Esophagus (tissue), 2 donors: ENCODE measurements at regions not wholly inside any gene's neighbourhood (a gene's known extent, or its start where the extent isn't known, plus 50 kb on each side); places are given as distances from the start of the nearest gene placed in this dataset.

Experiments
- H3K27ac ChIP-seq, 2 donors: one replicate each; pipeline ENCODE4 v1.5.1; 2013; ENCODE audit warnings: low read depth in 2 of 2, mild to moderate bottlenecking in 2 of 2, inconsistent platforms in 1 of 2, low read length in 1 of 2, moderate library complexity in 1 of 2
- H3K27me3 ChIP-seq, 2 donors: one replicate each; pipeline ENCODE4 v1.6.1; 2013; ENCODE audit warnings: low read length in 2 of 2, control low read depth in 1 of 2, mild to moderate bottlenecking in 1 of 2; ENCODE audit not compliant: insufficient read depth in 2 of 2, control insufficient read depth in 1 of 2
- H3K36me3 ChIP-seq, 2 donors: one replicate each; pipeline ENCODE4 v1.6.1; 2013; ENCODE audit warnings: low read length in 1 of 2; ENCODE audit not compliant: control insufficient read depth in 2 of 2, insufficient read depth in 2 of 2
- H3K4me1 ChIP-seq, 2 donors: one replicate each; pipeline ENCODE4 v1.6.1; 2013; ENCODE audit warnings: low read length in 1 of 2; ENCODE audit not compliant: control insufficient read depth in 2 of 2, insufficient read depth in 2 of 2
- H3K4me3 ChIP-seq, 2 donors: one replicate each; pipeline ENCODE4 v1.5.1; 2013; ENCODE audit warnings: low read length in 2 of 2, mild to moderate bottlenecking in 2 of 2, low read depth in 1 of 2, moderate library complexity in 1 of 2
- H3K9me3 ChIP-seq, 2 donors: one replicate each; pipeline ENCODE4 v1.6.1; 2013; ENCODE audit warnings: mild to moderate bottlenecking in 2 of 2, low read depth in 1 of 2, low read length in 1 of 2, moderate library complexity in 1 of 2; ENCODE audit not compliant: control insufficient read depth in 2 of 2, insufficient read depth in 1 of 2
- WGBS, 2 donors: extraction: QIAGEN DNeasy Blood & Tissue Kit; methylation state at CpG; one replicate each; pipeline ENCODE4 v1.1.7; 2013; 5-methylcytosine and 5-hydroxymethylcytosine counted together
- donor health status: healthy with polysubstance abuse.
- donor health status: Bipolar disorder and iron deficiency.

DNA sequence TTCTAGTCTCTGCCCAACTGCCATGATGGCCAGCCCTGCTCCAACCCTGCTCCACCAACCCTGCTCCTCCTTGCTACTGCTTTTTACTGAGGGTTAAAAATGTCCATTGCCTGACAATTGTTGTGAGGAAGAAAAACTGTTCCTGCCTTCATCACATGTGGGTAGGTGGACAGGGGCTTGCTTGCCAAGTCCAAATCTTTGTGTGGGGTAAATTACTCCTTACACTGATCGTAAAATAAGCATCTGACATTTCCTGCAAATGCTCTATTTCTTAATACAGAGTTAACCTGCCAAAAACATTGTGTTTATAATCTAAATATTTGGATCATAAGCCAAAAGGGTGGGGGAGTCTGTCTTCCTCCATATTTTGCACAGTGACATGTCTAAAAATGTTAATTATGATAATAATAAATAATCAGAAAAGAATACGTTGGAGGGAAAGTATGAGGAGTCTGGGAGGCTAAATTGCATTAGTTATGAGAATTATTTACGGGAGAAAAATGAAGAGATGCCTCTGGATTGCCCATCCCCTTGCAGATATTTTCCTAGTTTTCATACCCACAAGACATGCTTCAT lies 242.5 kb upstream of the TBL1XR1 start:
- Histone ChIP-seq H3K9me3 (no peaks in the 10 kb centered on the region), H3K4me1 (no peaks in the 10 kb centered on the region), H3K36me3 (no peaks in the 10 kb centered on the region), H3K4me3 (no peak overlapping the region), H3K27me3 (no peaks in the 10 kb centered on the region), H3K27ac (peak overlapping the region in 1 of 2 donors; percentile 14)
- 71 to 76% methylated on average over 3 of the region's 3 CpGs for WGBS, 2 donors

GRCh38 chr3:177440456-177441104 lies 243.3 kb upstream of the TBL1XR1 start:
- Histone ChIP-seq H3K27ac (peak overlapping the region in 1 of 2 donors; percentile 49), H3K9me3 (no peaks in the 10 kb centered on the region), H3K27me3 (no peaks in the 10 kb centered on the region), H3K36me3 (no peaks in the 10 kb centered on the region), H3K4me3 (no peak overlapping the region), H3K4me1 (no peaks in the 10 kb centered on the region)
- WGBS, 2 donors, result 56 to 65% methylated on average over 8 of the region's 8 CpGs

GRCh38 chr3:177441276-177441812 lies 244.1 kb upstream of the TBL1XR1 start:
- no peaks in the 10 kb centered on the region for H3K9me3 ChIP-seq
- no peaks in the 10 kb centered on the region for H3K36me3 ChIP-seq
- H3K27ac ChIP-seq, result peak overlapping the region; percentile 49 to 72
- no peak overlapping the region for H3K4me3 ChIP-seq
- H3K27me3 ChIP-seq, result no peaks in the 10 kb centered on the region
- peaks cover 0 to 2% of the 10 kb centered on the region in 2 donors for H3K4me1 ChIP-seq
- 67 to 86% methylated on average over 1 of the region's 1 CpG for WGBS, 2 donors

DNA sequence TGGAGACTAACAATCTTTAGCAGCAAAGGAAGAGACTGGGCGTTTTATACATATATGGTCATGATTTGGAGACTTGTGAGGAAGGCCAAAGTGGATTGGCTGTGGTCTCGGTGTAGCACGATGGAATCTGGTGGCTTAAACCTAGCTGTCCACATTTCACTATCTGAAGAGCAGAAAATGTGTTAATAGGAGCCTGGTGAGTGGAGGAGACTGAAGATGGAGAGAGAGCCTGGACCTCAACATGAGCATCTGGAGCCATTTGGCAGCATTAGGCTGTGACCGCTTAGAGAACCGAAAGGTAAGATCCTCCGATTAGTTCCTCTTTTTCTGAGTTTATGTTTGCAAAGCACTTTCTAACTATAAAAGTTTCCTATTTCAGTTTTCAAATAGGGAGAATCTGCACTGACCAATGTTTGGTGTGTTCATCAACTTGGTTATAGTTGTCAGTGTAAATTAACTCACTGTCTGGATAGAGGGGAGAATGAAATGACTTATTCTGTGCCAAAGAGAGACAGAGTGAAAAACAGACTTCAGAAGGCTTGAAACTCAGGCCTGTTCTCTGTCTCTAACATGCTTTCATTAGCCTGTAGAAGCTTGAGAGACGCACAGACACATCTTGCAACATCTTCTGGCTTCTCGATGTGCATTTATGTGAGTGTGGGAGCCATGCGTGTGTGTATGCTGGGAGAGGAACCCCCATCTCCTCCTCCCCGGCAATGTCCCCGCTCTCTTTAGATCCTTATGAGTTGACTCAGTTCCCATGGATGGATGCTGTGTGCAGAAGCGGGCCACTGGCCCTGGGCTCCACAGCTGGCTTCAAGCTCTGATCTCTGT lies 244.7 kb upstream of the TBL1XR1 start:
- no peaks in the 10 kb centered on the region for H3K36me3 ChIP-seq
- WGBS, 2 donors, result 78 to 79% methylated on average over 12 of the region's 12 CpGs
- peak overlapping the region; percentile 72 to 81 for H3K27ac ChIP-seq
- H3K9me3 ChIP-seq, result no peaks in the 10 kb centered on the region
- peak overlapping the region in 1 of 2 donors; percentile 19 for H3K4me3 ChIP-seq
- peaks cover 0 to 2% of the 10 kb centered on the region in 2 donors for H3K4me1 ChIP-seq
- H3K27me3 ChIP-seq, result no peaks in the 10 kb centered on the region

GRCh38 chr3:177443469-177443868 lies 246.2 kb upstream of the TBL1XR1 start:
- Histone ChIP-seq H3K27me3 (no peaks in the 10 kb centered on the region), H3K4me1 (peaks cover 0 to 2% of the 10 kb centered on the region in 2 donors), H3K36me3 (no peaks in the 10 kb centered on the region), H3K4me3 (no peak overlapping the region), H3K9me3 (no peaks in the 10 kb centered on the region), H3K27ac (peak overlapping the region; percentile 49 to 60)
- 36 to 41% methylated on average over 3 of the region's 3 CpGs for WGBS, 2 donors

- H3K27ac ChIP-seq, result no peak overlapping the region
- 95 to 96% methylated on average over 1 of the region's 1 CpG for WGBS, 2 donors
- H3K4me3 ChIP-seq, result no peak overlapping the region
- peaks cover 0 to 2% of the 10 kb centered on the region in 2 donors for H3K4me1 ChIP-seq
- H3K9me3 ChIP-seq, result no peaks in the 10 kb centered on the region
- no peaks in the 10 kb centered on the region for H3K36me3 ChIP-seq
- H3K27me3 ChIP-seq, result no peaks in the 10 kb centered on the region
Observed at GRCh38 chr3:177444696-177445095, 247.4 kb upstream of the TBL1XR1 start.

DNA sequence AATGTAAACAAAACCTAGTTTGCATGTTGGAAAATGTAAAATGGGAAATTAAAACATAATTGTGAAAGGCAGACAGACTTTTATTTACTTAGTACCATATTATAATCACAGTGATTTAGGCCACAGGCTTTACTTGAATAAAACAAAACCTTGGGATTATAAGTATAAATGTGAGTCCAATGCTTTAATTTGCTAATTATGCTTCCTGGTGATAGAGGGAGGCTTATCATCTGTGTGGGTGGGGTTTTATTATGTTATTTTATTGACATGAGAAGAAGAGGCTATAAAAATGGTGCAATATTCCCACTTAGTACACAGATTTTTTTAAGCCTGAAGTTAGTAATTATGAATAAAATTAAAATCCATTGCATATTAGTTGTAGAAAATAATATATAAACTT lies 248.3 kb upstream of the TBL1XR1 start:
- no peak overlapping the region for H3K4me3 ChIP-seq
- no peaks in the 10 kb centered on the region for H3K9me3 ChIP-seq
- no peak overlapping the region for H3K27ac ChIP-seq
- H3K36me3 ChIP-seq, result no peaks in the 10 kb centered on the region
- peaks cover 0 to 2% of the 10 kb centered on the region in 2 donors for H3K4me1 ChIP-seq
- H3K27me3 ChIP-seq, result no peaks in the 10 kb centered on the region

- WGBS, 2 donors, result 71 to 79% methylated on average over 6 of the region's 6 CpGs
- H3K27ac ChIP-seq, result peak overlapping the region; percentile 2 to 13
- peaks cover 0 to 2% of the 10 kb centered on the region in 2 donors for H3K4me1 ChIP-seq
- no peaks in the 10 kb centered on the region for H3K9me3 ChIP-seq
- no peak overlapping the region for H3K4me3 ChIP-seq
- H3K36me3 ChIP-seq, result no peaks in the 10 kb centered on the region
- no peaks in the 10 kb centered on the region for H3K27me3 ChIP-seq
Observed at GRCh38 chr3:177446165-177446601, 248.9 kb upstream of the TBL1XR1 start.

DNA sequence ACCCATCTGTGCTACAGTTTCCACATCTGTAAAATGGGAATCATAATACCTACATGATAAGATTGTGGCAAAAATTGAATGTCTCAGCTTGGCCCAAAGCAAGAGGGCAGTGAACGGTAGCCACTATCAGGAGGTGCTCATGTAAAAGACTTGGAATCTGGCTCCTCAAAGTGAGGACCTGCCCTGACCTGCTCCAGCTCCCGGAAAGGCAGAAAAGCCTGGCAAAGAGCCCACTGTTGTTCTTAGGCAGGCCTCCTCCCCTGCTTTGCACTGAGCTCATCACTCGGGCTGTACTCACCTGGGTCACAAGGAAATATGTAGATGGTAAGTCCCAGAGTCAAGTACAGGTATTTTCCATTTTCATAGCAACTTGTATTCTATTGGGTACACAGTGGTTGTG lies 250.7 kb upstream of the TBL1XR1 start:
- peak overlapping the region; percentile 53 to 68 for H3K27ac ChIP-seq

More for the DNA sequence above, 250.7 kb upstream of the TBL1XR1 start:
- no peaks in the 10 kb centered on the region for H3K36me3 ChIP-seq
- no peaks in the 10 kb centered on the region for H3K27me3 ChIP-seq
- peaks cover 0 to 2% of the 10 kb centered on the region in 2 donors for H3K4me1 ChIP-seq
- no peak overlapping the region for H3K4me3 ChIP-seq
- 40 to 42% methylated on average over 3 of the region's 3 CpGs for WGBS, 2 donors
- no peaks in the 10 kb centered on the region for H3K9me3 ChIP-seq
